Iris pigment epithelial cell (primary cell): ENCODE measurements at regions not wholly inside any gene's neighbourhood (a gene's known extent, or its start where the extent isn't known, plus 50 kb on each side); places are given as distances from the start of the nearest gene placed in this dataset.

Experiments
- DNase-seq: peaks from one replicate; pipeline ENCODE4 v3.0.0-alpha.2; 2011; ENCODE audit warnings: low read depth

- DNase-seq = no peak
These were observed 187.1 kb downstream of the FOXO1 start for GRCh38 chr13:40479196-40479845.

- DNase-seq = no peak
These were observed 186.2 kb downstream of the FOXO1 start for GRCh38 chr13:40480012-40480914.

- no peak for DNase-seq
These were observed 185.4 kb downstream of the FOXO1 start for GRCh38 chr13:40480915-40481516.

- DNase-seq = no peak
These were observed 182.8 kb downstream of the FOXO1 start for GRCh38 chr13:40483601-40484000.

- DNase-seq = no peak
These were observed 182.2 kb downstream of the FOXO1 start for GRCh38 chr13:40484101-40484800.

- no peak for DNase-seq
These were observed 181.5 kb downstream of the FOXO1 start for GRCh38 chr13:40484974-40485373.

- DNase-seq = no peak
These were observed 180.6 kb downstream of the FOXO1 start for GRCh38 chr13:40485611-40486517.

- no peak for DNase-seq
These were observed 179.8 kb downstream of the FOXO1 start for GRCh38 chr13:40486518-40487163.

GRCh38 chr13:40488869-40489391, 177.5 kb downstream of the FOXO1 start:
- no peak for DNase-seq

- no peak for DNase-seq
These were observed 176.2 kb downstream of the FOXO1 start for GRCh38 chr13:40490086-40490758.

GRCh38 chr13:40492511-40492910, 173.9 kb downstream of the FOXO1 start:
- DNase-seq = no peak

- DNase-seq = peak; percentile 36
These were observed 171.9 kb downstream of the FOXO1 start for GRCh38 chr13:40494513-40494912.

- no peak for DNase-seq
These were observed 171.4 kb downstream of the FOXO1 start for GRCh38 chr13:40494946-40495620.

- no peak for DNase-seq
These were observed 170.8 kb downstream of the FOXO1 start for GRCh38 chr13:40495621-40496001.

GRCh38 chr13:40496035-40496810, 170.2 kb downstream of the FOXO1 start:
- DNase-seq = no peak

GRCh38 chr13:40498461-40498860, 168.0 kb downstream of the FOXO1 start:
- no peak for DNase-seq

- peak; percentile 38 for DNase-seq
These were observed 164.2 kb downstream of the FOXO1 start for GRCh38 chr13:40502236-40502635.

GRCh38 chr13:40503011-40503410, 163.4 kb downstream of the FOXO1 start:
- DNase-seq = no peak
